H4 (cell line): ENCODE measurements at regions not wholly inside any gene's neighbourhood (a gene's known extent, or its start where the extent isn't known, plus 50 kb on each side); places are given as distances from the start of the nearest gene placed in this dataset.
"Not testable (repeated sequence)": the region's sequence is repeated elsewhere in the genome, so short reads cannot be mapped to it uniquely, and the experiment has no call there.

ENCODE experiments used
- DNase-seq: peaks from one replicate; pipeline ENCODE4 v3.0.0-alpha.2; 2015; ENCODE audit warnings: low spot score

DNA sequence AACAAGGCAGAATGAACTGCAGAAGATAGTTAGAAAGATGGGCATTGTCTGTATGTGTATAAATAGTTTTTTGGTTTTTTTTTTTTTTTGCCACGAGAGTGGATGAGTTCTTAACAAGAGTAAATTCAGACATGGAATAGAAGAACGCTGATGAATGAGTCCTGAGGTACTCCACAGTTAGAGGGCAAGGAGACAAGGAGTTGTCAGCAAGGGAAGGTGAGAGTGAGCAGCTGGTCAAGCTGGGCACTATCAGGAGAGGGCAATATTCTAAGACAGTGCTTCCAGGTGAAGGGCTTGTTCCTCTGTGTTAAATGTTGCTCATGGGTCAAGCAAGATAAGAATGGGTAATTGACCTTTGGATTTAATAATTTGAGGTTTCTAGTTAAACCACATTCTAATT lies 138.6 kb upstream of the FAM78B start:
- no peak for DNase-seq

GRCh38 chr1:166307261-166308188 lies 140.7 kb upstream of the FAM78B start:
- no peak for DNase-seq

- DNase-seq, result not testable (repeated sequence)
These were observed 149.5 kb upstream of the FAM78B start for GRCh38 chr1:166316306-166316705.

GRCh38 chr1:166322470-166322869 lies 155.7 kb upstream of the FAM78B start:
- DNase-seq, result no peak

DNA sequence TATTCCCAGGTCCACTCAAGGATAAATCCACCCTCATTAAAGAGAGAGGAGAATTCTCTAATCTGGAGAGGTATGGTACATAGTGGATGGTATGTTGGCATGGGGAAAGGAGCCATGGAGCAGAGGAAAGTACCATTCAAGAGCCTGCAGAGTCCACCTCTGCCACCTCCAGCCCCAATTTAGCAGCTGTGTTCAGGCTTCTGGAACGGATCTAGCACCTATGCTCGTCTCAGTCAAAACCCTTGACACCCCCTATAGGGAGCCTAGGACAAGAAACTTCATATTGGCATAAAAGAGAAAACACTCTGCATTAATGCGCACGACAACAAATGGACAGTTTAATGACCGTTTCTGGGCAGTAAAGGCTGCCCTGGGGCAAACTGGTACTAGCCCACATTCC lies 161.1 kb upstream of the FAM78B start:
- no peak for DNase-seq

DNA sequence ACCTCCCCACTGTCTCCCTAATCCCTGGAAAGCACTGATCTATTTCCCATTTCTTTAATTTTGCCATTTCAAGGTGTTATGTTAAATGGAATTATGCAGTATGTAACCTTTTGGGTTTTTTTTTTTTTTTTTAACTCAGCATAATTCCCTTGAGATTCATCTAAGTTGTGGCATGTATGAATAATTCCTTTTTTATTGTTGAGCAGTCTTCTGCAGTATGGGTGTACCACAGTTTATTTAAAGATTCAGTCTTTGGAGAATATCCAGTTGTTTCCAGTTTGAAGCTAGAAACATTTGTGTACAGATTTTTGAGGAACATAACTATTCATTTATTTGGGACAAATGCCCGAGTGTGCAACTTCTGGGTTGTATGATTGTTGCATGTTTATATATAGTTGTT lies 162.2 kb upstream of the FAM78B start:
- DNase-seq, result no peak

- DNase-seq, result peak; percentile 50
These were observed 163.3 kb upstream of the FAM78B start for GRCh38 chr1:166330096-166330495.

- DNase-seq, result no peak
These were observed 171.3 kb upstream of the FAM78B start for GRCh38 chr1:166338105-166338504.

GRCh38 chr1:166340709-166341108 lies 173.9 kb upstream of the FAM78B start:
- DNase-seq, result no peak

DNA sequence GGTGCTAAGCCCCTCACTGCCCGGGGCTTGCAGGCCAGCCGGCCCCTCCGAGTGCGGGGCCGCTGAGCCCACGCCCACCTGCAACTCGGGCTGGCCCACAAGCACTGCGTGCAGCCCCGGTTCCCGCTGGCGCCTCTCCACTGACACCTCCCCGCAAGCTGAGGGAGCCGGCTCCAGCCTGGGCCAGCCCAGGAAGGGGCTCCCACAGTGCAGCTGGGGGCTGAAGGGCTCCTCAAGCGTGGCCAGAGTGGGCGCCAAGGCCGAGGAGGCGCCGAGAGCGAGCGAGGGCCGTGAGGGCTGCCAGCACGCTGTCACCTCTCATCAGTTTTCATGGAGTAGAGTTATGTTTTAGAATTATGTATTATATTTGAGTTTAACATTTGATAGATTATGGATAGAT lies 176.5 kb upstream of the FAM78B start:
- DNase-seq, result no peak

GRCh38 chr1:166350490-166350889 lies 183.7 kb upstream of the FAM78B start:
- DNase-seq, result no peak

- DNase-seq, result no peak
These were observed 184.9 kb upstream of the FAM78B start for GRCh38 chr1:166351676-166352075.

DNA sequence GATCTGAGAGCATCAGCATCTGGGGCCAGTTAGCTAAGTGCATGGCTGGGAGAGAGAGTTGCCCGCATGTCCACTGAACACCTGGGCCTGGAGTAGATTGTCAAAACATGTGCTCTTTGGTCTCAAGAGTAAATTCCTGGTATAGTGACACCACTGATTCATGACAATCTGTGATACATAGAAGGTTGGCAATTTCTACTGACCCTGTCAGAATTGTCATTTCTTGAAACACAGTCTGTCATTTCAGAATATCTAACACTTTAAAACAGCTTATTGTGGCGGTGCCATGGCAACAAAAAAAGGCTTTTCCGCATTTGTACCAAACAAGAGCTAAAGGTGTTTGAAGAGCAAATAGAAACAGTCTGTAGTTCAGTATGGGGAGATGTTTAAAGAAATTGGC lies 186.4 kb upstream of the FAM78B start:
- DNase-seq, result no peak

DNA sequence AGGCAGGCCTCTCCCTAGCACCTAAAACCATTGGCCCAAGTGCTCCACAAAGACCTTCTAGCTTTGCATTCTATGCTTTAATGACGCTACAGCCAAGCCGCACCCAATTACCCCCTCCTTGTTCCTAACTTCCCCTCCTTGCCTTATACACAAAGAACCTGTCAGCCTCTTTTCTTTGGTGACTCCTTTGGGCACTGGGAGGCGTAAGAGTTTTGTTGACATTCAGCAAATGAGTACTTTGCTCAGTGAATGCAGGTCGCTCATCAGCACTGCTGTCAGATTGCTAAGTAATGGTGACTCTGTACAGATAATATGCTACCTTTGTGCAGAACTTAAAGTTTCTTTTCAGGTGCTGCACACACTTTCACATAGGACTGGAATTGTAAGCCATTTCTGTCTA lies 187.6 kb upstream of the FAM78B start:
- DNase-seq, result no peak

DNA sequence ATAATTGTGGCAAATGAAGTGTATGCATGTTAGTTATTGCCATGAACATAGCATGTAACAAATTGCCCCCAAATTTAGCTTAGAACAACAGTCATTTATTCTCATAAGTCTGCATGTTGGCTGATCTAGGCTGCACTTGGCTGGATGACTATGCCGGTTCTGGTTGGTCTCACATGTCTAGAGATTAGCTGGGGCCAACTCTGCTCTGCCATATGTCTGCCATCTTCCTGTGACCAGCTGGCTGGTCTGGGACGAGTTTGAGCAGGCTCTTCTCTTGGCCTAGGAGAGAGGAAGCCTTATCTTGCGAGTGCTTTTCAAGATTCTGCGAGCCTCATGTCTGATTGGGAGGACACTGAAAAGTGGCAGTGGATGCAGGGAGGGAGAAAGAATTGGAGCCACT lies 198.3 kb upstream of the FAM78B start:
- no peak for DNase-seq

DNA sequence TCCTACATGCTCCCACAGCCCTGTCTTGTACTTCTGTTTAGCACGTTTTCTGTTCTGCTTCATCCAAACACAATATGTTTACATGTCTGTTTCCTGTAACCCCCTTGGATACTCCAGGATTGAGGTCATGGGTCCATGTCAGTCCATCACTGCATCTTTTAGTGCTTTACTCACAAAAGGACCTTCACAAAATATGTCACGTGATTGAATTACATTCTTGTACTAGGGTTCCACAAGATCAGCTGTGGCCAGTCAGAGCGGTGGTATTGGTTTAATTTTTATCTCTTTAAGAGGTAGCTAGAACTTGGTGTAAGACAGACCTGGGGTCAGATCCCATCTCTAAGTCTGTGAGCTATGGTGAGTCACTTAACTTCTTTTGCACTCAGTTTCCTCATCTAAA lies 201.2 kb upstream of the FAM78B start:
- DNase-seq, result no peak

GRCh38 chr1:166377896-166378295 lies 211.1 kb upstream of the FAM78B start:
- no peak for DNase-seq

- no peak for DNase-seq
These were observed 212.0 kb upstream of the FAM78B start for GRCh38 chr1:166378805-166379204.

- DNase-seq, result peak; percentile 47
These were observed 212.6 kb upstream of the FAM78B start for GRCh38 chr1:166379447-166379846.

- no peak for DNase-seq
These were observed 216.3 kb upstream of the FAM78B start for GRCh38 chr1:166383137-166383536.

GRCh38 chr1:166383635-166384346 lies 217.0 kb upstream of the FAM78B start:
- no peak for DNase-seq

DNA sequence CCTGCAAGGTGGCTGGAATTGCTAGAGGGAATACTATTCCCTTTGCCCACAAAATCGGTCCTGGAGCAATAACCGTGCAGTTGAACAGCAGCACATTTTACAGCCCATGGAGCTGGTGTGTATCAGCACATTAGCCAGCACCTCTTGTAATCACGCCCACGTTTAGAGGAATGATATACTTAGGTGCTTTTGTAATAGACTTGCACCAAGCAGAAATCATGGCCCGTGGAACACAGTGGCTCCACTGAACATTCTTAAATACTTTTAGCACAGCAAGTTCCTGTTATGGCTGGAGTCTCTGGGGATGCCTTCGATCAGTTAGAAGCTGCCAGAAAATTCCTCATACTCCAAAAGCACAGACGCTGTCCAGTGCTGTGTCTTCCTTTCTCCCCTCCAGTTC lies 218.1 kb upstream of the FAM78B start:
- no peak for DNase-seq

DNA sequence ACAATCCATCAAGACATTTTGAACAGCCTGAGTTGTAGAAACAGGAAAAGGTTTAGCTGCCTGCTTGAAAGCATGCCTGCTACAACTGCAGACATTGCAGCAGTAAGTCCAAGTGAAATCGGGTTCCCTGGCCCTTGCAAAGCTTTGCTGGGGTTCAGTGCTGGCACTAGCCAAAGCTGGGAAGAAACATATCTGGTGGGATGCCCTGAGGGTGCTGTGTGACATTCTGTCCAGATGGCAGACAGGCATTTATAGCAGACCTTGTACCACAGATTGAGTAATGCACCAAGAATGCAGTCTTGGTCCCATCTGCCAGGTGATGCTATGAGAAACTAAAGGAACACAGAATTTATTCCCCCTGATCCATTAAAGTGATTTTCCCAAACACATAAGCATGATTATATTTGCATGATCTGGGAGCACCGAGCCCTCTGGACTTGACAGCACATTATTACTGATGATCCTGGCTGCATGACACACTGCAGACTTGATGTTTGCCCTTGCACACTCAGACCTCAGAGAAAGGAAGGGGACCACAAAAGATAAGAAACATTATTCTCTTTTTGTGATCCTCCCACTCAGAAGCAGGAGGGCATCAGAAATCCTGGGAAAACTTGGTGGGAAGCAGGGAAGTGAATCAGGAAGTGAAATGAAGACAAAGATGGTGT lies 223.7 kb upstream of the FAM78B start:
- DNase-seq, result no peak
